PC-9 (cell line): ENCODE measurements at regions not wholly inside any gene's neighbourhood (a gene's known extent, or its start where the extent isn't known, plus 50 kb on each side); places are given as distances from the start of the nearest gene placed in this dataset.

Experiments
- BruUV-seq: library from RNA; stranded (reverse); fragments of 400-500 nt; replicated peaks from 2 replicates; lab custom pipeline; 2021; lab: Mats Ljungman, UMichigan
- CTCF ChIA-PET: fragments of 300-600 bp; sonication (Branson Sonifier 250); formaldehyde crosslinking; loops from one replicate; lab custom pipeline; 2022; ENCODE audit warnings: antibody characterized with exemption; lab: Charles Lee
- POLR2A ChIA-PET: fragments of 300-600 bp; sonication (Branson Sonifier 250); formaldehyde crosslinking; loops from one replicate; lab custom pipeline; 2022; ENCODE audit warnings: antibody characterized with exemption; ENCODE audit not compliant: unreplicated experiment; lab: Charles Lee
- DNase-seq, 2 experiments: peaks; one replicate each; pipeline versions ENCODE4 v3.0.0 to v3.0.0-alpha.2; 2015 to 2022; ENCODE audit warnings: mixed read lengths in 1 of 2
- H2AFZ ChIP-seq: fragments of 200-600 bp; sonication (generic); 2 replicates; pipeline ENCODE4 v1.8.1; 2017; ENCODE audit warnings: antibody characterized with exemption
- H3F3A ChIP-seq: fragments of 200-600 bp; sonication (generic); 2 replicates; pipeline ENCODE4 v1.8.1; 2017; ENCODE audit warnings: antibody characterized with exemption, mild to moderate bottlenecking, low read depth; ENCODE audit not compliant: insufficient read depth
- H3K27ac ChIP-seq: fragments of 200-600 bp; sonication (generic); 2 replicates; pipeline ENCODE4 v1.6.1; 2016; ENCODE audit warnings: mixed run types
- H3K27me3 ChIP-seq: fragments of 200-600 bp; sonication (generic); 2 replicates; pipeline ENCODE4 v1.6.1; 2016; ENCODE audit warnings: low read depth, mixed run types; ENCODE audit not compliant: insufficient read depth
- H3K36me3 ChIP-seq: fragments of 200-600 bp; sonication (generic); 2 replicates; pipeline ENCODE4 v1.6.1; 2016; ENCODE audit warnings: low read depth, mixed run types
- H3K4me1 ChIP-seq: fragments of 200-600 bp; sonication (generic); replicated peaks from 2 replicates; pipeline ENCODE4 v1.6.1; 2016; ENCODE audit warnings: mixed run types; ENCODE audit not compliant: insufficient read depth
- H3K4me2 ChIP-seq: fragments of 200-600 bp; sonication (generic); 2 replicates; pipeline ENCODE4 v1.6.1; 2017; ENCODE audit warnings: mixed run types
- H3K4me3 ChIP-seq: fragments of 200-600 bp; sonication (generic); 2 replicates; pipeline ENCODE4 v1.6.1; 2016; ENCODE audit warnings: mixed run types
- H3K79me2 ChIP-seq: fragments of 200-600 bp; sonication (generic); 2 replicates; pipeline ENCODE4 v1.6.1; 2017; ENCODE audit warnings: low read depth, mixed run types
- H3K9me2 ChIP-seq: fragments of 200-600 bp; sonication (generic); 2 replicates; pipeline ENCODE4 v1.8.1; 2017; ENCODE audit warnings: mild to moderate bottlenecking; ENCODE audit not compliant: insufficient read depth
- H3K9me3 ChIP-seq: fragments of 200-600 bp; sonication (generic); 2 replicates; pipeline ENCODE4 v1.8.1; 2016; ENCODE audit warnings: low read depth; ENCODE audit not compliant: insufficient read depth
- H4K20me1 ChIP-seq: fragments of 200-600 bp; sonication (generic); 2 replicates; pipeline ENCODE4 v1.8.1; 2017; ENCODE audit not compliant: insufficient read depth
- CTCF ChIP-seq: fragments of 200-600 bp; sonication (generic); conservative IDR thresholded peaks from 2 replicates; pipeline ENCODE4 v1.6.1; 2017; ENCODE audit warnings: mixed run types, antibody characterized with exemption, mild to moderate bottlenecking, moderate library complexity
- EZH2 ChIP-seq: fragments of 200-600 bp; sonication (generic); IDR thresholded peaks from 2 replicates; pipeline ENCODE4 v1.8.0; 2017; ENCODE audit warnings: antibody characterized with exemption, low read depth
- intact Hi-C: fragments of 100-400 bp; cut with micrococcal nuclease; formaldehyde crosslinking; loops from one replicate; pipeline ENCODE4 v1.10.0; 2022; ENCODE audit not compliant: unreplicated experiment

GRCh38 chr20:51174536-51174935 is 151.6 kb upstream of the KCNG1 start:
- ChIA-PET POLR2A (no interaction called here), CTCF (no interaction called here)
- TF ChIP-seq EZH2 (no peak), CTCF (0 out of 2 replicates have a peak, but pooled peaks have one; percentile 16)
- no peak for DNase-seq
- H3K9me2 ChIP-seq, result no peaks in the 10 kb centered on the region
- no peaks in the 10 kb centered on the region for H4K20me1 ChIP-seq
- no peaks in the 10 kb centered on the region for H3K79me2 ChIP-seq
- no peaks in the 10 kb centered on the region for H3F3A ChIP-seq
- peaks cover 84% of the 10 kb centered on the region for H3K27me3 ChIP-seq
- no peak overlapping the region for H2AFZ ChIP-seq
- intact Hi-C loops, result no loop called here
- no peaks in the 10 kb centered on the region for H3K4me1 ChIP-seq
- no peak overlapping the region for H3K4me3 ChIP-seq
- no peak overlapping the region for H3K27ac ChIP-seq
- no peaks in the 10 kb centered on the region for H3K36me3 ChIP-seq
- no peak overlapping the region for H3K4me2 ChIP-seq
- no TSS peak for BruUV-seq
- H3K9me3 ChIP-seq, result no peaks in the 10 kb centered on the region

GRCh38 chr20:51172558-51173428 is 149.9 kb upstream of the KCNG1 start:
- H3K27me3 ChIP-seq, result peaks cover 79% of the 10 kb centered on the region
- no TSS peak for BruUV-seq
- no peak overlapping the region for H3K4me2 ChIP-seq
- TF ChIP-seq EZH2 (no peak), CTCF (no peak)
- no peaks in the 10 kb centered on the region for H3K36me3 ChIP-seq
- H3K27ac ChIP-seq, result no peak overlapping the region
- no peaks in the 10 kb centered on the region for H3K9me3 ChIP-seq
- no peak overlapping the region for H2AFZ ChIP-seq
- H3K4me1 ChIP-seq, result no peaks in the 10 kb centered on the region
- no peaks in the 10 kb centered on the region for H3K79me2 ChIP-seq
- no peaks in the 10 kb centered on the region for H3F3A ChIP-seq
- ChIA-PET POLR2A (no interaction called here), CTCF (interaction anchor here (1.2 kb wide), 1 partner anchor 191 kb away, joined by 3 read pairs; no protein-coding TSS in a partner anchor)
- intact Hi-C loops, result no loop called here
- DNase-seq, result no peak
- no peaks in the 10 kb centered on the region for H3K9me2 ChIP-seq
- no peak overlapping the region for H3K4me3 ChIP-seq
- no peaks in the 10 kb centered on the region for H4K20me1 ChIP-seq

- no peak overlapping the region for H2AFZ ChIP-seq
- H3K4me2 ChIP-seq, result no peak overlapping the region
- H3K4me3 ChIP-seq, result no peak overlapping the region
- intact Hi-C loops, result no loop called here
- no peaks in the 10 kb centered on the region for H3K36me3 ChIP-seq
- BruUV-seq, result no TSS peak
- ChIA-PET CTCF (no interaction called here), POLR2A (no interaction called here)
- H3K27me3 ChIP-seq, result peaks cover 79% of the 10 kb centered on the region
- H3F3A ChIP-seq, result no peaks in the 10 kb centered on the region
- H3K9me2 ChIP-seq, result no peaks in the 10 kb centered on the region
- H3K79me2 ChIP-seq, result no peaks in the 10 kb centered on the region
- no peak overlapping the region for H3K27ac ChIP-seq
- H4K20me1 ChIP-seq, result no peaks in the 10 kb centered on the region
- no peaks in the 10 kb centered on the region for H3K4me1 ChIP-seq
- H3K9me3 ChIP-seq, result no peaks in the 10 kb centered on the region
- no peak for TF ChIP-seq CTCF
- no peak for TF ChIP-seq EZH2
- no peak for DNase-seq
Observed at GRCh38 chr20:51171141-51171540, 148.2 kb upstream of the KCNG1 start.
